NCI-H774 (cell line): ENCODE measurements at regions not wholly inside any gene's neighbourhood (a gene's known extent, or its start where the extent isn't known, plus 50 kb on each side); places are given as distances from the start of the nearest gene placed in this dataset.
"Not testable (repeated sequence)": the region's sequence is repeated elsewhere in the genome, so short reads cannot be mapped to it uniquely, and the experiment has no call there.

Source experiments
- DNase-seq: peaks from one replicate; lab custom pipeline; 2025; lab: John Stamatoyannopoulos, UW

GRCh38 chr18:70808481-70809056 is 519.7 kb downstream of the SOCS6 start:
- no peak for DNase-seq

DNA sequence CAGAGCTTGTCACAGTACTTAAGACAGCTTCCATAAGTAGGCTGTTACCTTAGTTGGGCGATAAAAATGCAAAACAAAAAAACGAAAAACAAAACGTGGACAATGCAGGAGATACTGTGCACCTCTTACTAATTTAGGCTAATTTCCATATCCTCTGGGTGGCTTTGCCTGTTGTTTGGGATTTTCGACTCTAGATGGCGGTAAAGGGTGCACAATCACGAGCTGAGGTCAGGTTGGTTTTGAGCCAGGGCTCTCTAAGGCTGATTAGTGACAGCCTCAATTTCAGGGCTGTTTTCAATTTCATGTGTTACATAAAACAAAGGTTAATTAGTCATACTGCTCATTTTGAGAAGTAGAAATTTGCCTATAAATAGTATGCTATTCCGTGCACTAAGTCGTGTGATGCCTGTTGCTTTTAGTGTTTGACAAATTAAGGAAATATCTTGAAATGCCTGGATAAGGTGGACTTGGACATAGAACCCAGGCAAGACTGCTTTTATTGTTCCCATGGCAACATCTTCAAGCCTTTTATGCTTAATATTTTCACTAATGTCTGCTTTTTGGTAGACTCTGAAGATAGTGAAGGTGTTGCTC is 493.1 kb downstream of the SOCS6 start:
- peak; percentile 22 for DNase-seq

- not testable (repeated sequence) for DNase-seq
These were observed 477.4 kb downstream of the SOCS6 start for GRCh38 chr18:70766254-70766653.

GRCh38 chr18:70762812-70763211 is 474.0 kb downstream of the SOCS6 start:
- no peak for DNase-seq

DNA sequence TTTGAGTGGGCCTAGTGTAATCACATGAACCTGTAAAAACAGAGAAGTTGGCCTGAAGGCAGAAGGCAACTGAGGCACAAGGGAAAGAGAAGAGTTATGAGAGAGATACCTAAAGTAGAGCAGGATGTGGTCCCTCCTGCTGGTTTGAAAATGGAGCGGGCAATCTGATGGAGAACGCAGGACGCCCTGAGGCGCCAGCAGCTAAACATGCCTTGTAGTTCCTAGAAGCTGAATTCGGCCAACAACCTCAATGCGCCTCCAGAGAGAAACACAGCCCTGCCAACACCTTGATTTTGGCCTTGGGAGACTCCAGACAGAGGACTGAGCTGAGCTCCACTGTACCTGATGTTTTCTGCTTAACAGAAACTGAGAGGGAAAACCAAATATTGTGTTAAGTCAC is 469.9 kb downstream of the SOCS6 start:
- no peak for DNase-seq

DNA sequence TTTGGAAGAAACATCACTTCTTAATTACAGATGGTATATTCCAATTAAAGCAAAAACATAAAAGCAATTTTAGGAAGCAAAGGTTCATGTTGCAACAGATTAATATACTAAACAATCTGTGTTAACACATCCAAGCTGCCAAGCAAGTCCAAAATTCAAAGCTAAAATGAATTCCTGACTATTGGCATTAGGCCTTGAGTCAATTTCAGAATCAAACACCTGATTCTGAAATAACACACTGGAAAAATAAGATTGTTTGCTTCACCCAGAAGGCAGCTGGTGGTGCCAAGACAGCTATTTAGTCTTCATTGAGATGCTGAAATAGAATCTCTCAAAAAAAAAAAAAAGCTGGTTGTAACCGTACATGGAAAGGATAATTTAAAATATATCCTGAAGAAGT is 465.6 kb downstream of the SOCS6 start:
- no peak for DNase-seq

DNA sequence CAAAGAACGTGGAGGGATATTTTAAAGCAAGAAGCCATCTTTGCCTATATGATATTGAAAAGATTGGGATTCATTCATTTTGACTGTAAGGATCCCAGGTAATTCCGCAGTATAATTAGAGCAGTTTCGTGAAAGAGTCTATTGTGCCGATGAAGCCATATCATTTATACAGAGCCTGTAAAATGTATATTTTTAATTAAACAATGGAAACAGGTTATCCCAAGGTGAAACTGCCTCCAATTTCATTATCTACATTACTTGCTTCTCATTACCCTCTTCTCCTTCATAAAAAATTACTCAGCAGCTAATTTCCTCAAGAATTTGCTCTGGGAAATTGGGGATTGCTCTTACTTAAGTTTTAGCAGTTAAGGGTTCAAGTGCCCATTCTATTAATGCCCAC is 444.1 kb downstream of the SOCS6 start:
- DNase-seq, result no peak

DNA sequence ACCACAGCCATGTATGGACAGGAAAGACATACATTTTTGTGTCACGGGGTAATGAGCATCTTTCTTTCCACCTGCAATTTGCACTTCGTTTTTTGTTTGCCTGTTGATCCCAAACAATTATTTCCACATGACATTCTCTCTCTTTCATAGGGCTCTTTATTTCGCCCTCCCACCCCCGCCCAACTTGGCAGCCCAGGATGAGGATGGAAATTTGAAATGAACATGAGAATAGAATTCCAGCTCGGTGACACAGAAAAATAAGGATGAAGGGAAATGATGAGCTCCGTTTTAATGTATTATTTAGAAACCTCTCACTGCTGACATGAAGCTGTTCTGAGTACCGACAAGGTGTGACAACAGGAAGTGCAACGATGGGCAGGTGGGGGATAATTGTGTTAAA is 443.3 kb downstream of the SOCS6 start:
- DNase-seq, result no peak

DNA sequence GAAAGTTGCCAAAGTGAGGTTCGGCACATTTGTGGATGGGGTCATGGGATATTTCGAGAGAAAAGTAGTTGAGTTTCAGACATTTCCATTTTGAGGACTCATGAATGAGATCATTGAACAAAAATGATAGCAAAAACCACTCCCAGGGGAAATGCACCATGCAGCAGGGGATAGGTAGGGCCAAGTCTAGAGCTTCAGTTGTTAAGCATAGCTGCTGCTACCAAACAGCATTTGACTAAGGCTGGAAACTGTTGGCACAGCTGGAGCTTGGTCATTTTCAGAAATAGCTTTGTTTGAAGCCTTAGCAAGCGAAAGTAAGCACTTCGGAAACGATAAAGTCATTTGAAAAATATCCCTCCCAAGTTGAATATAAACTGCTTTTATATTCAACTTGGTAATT is 431.8 kb downstream of the SOCS6 start:
- DNase-seq, result peak; percentile 25

DNA sequence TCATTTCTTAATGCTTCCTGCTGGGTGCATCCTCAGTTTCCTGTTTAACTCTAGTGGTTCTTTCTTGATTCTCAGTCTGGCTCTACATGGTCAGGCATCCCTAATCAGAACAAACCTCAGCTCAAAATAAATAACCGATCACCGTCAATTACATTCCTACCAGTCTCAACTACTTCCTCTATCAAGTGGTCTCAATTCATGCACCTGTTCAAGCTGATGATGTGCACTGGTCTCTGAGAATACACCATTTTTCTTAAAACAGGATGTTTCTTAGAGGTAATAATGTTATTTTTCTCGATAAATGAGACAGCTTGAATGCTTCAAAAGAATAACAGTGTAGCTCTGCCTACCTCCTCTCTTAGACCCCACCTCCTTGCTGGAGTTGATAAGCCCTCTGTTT is 420.9 kb downstream of the SOCS6 start:
- DNase-seq, result no peak

GRCh38 chr18:70709144-70709543 is 420.3 kb downstream of the SOCS6 start:
- DNase-seq, result no peak

DNA sequence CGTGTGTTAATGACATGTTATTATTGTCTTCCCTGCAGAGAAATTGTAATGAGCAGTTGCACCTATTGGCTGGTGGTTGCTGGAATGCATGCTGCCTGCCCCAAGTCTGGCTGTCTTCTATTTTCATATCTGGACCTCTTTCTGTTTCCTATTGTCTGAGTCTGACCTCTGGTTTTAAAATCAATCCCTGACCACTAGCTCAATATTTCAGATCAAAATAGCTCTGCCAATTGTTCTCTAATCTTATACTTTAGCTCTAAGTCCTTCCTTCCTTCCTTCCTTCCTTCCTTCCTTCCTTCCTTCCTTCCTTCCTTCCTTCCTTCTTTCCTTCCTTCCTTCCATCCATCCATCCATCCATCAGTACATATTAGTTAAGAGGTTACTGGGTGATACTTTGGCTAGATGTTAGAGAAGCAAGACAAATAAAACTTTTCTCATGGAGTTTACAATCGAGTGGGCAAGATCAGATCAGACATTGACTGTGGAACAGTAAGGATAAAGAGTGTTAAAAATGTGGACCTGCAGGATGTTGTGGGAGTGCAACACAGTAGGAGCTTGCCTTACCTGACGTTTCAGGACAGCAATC is 417.1 kb downstream of the SOCS6 start:
- DNase-seq, result no peak

- DNase-seq, result no peak
These were observed 411.7 kb downstream of the SOCS6 start for GRCh38 chr18:70700496-70700895.

- no peak for DNase-seq
These were observed 409.7 kb downstream of the SOCS6 start for GRCh38 chr18:70698574-70698973.

GRCh38 chr18:70693246-70693645 is 404.4 kb downstream of the SOCS6 start:
- no peak for DNase-seq

GRCh38 chr18:70689765-70690164 is 400.9 kb downstream of the SOCS6 start:
- DNase-seq, result not testable (repeated sequence)

- no peak for DNase-seq
These were observed 399.4 kb downstream of the SOCS6 start for GRCh38 chr18:70688286-70688685.

DNA sequence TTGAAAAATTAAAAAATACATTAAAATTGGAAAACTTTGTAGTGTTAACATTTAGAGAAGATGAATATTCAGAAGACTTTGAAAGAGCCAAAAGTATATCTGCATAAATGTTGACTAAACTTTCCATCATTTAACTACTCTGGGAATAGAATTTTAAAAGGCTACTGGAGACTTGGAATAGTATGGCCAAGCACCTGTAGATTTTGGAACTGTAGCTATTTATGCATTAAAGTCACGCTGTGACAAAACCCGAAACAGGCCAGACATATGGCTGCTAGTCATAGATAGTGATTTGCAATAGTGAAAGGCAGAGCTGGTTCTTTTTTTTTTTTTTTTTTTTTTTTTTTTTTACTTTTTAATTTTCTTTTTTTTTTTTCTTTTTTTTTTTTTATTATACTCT is 396.0 kb downstream of the SOCS6 start:
- no peak for DNase-seq

- no peak for DNase-seq
These were observed 394.4 kb downstream of the SOCS6 start for GRCh38 chr18:70683263-70683662.

DNA sequence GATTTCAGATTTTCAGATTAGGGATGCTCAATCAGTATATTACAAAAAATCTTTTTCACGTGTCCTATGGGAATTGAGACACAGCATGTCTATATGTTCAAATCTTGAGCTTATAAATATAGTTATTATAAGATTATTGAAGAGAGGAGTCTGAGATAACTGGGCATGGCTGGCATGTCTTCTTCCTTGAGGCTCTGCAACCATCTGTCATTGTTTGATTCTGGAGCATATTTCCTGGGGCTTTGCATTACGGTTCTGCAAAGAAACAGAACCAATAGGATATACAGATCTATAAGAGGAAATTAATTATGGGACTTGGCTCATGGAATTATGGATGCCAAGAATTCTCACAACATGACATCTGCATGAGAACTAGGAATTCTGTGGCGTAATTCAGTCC is 386.1 kb downstream of the SOCS6 start:
- no peak for DNase-seq

DNA sequence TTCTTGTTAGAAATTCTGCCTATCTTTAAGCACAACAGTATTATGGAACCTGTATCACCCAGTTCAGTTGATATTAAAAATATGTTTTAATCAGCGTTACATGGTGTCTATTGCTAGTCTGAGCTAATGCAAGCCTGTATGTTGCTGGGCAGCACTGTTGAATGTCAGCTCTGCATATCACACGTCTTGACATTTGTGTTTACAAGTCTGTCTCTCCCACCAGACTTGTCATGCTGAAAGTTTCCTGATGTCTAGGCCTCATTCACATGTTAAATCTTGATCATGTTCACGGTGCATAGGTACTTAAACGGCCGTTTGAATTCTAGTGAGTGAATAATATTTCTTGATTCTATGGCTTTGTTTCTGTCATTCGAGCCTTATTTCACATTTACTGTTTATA is 385.0 kb downstream of the SOCS6 start:
- DNase-seq, result no peak

DNA sequence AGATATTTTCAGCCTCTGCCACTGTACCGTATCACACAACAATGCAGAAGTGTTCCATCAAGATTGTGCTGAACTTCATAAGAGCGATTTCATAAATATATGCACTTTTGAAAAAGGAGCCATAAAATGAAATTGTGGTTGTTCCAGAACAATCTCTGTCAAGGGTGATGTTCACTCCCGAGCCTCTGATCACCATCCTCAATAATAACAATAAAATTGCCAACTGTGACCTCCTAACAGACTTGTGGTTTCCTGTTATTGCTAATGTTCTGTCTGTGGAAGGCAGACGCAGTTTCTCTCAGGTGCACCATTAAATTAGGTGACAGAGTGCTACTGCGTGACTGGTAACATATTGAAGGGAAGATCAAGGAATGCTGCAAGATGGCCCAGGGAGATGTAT is 383.7 kb downstream of the SOCS6 start:
- DNase-seq, result no peak

- no peak for DNase-seq
These were observed 383.2 kb downstream of the SOCS6 start for GRCh38 chr18:70671889-70672565.
